SK-N-MC (cell line): ENCODE measurements at regions not wholly inside any gene's neighbourhood (a gene's known extent, or its start where the extent isn't known, plus 50 kb on each side); places are given as distances from the start of the nearest gene placed in this dataset.

ENCODE experiments used
- EZH2 ChIP-seq: fragments of 200-600 bp; sonication (generic); IDR thresholded peaks from one replicate; pipeline ENCODE4 v1.6.1; 2017; ENCODE audit warnings: antibody characterized with exemption
- POLR2AphosphoS5 ChIP-seq: IDR thresholded peaks from 2 replicates; pipeline ENCODE4 v1.6.1; 2012; ENCODE audit warnings: mild to moderate bottlenecking, low read depth, low read length, borderline replicate concordance

DNA sequence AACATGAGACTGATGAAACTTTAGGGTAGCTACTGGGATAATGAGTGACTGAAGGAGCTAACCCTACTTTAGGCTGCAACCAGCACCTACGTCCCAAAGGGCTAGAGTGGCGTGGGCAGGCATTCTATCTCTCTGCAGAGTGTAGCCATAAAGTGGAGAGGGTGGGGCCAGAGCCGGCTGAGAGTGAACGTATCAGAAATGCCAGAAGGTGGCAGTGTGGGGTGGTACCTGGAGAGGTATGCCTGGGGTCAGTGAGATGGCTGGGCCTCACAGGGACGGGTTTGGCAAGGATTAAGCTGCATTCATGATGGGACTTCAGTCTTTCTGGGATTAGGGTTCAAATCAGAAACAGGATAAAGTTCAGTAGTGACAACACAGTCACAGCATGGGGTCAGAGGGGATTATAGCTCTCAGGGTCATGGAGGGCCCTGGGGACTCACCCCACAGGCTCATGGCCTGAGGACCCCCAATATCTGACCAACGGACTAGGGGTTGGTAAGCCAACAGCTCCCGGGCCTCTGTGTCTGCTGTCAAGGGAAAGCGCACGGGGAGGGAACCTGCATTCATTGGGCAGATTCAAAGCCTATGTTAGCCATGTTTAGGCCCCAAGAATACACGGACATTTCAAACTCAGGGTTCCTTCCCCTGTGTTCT, 86.5 kb upstream of the FOXB1 start:
- TF ChIP-seq EZH2 (no peak), POLR2AphosphoS5 (no peak)
